Bronchial epithelial cell (primary cell): ENCODE measurements at regions not wholly inside any gene's neighbourhood (a gene's known extent, or its start where the extent isn't known, plus 50 kb on each side); places are given as distances from the start of the nearest gene placed in this dataset.
"Not testable (repeated sequence)": the region's sequence is repeated elsewhere in the genome, so short reads cannot be mapped to it uniquely, and the experiment has no call there.

Experiments used
- DNase-seq: peaks from one replicate; pipeline ENCODE4 v3.0.0-alpha.2; 2010; ENCODE audit warnings: low read depth
- FAIRE-seq: peaks from 2 replicates; lab custom pipeline; 2011; peaks lifted over from hg19 to GRCh38; lab: Jason Lieb, UNC
- H3K27me3 ChIP-seq: 2 replicates; pipeline ENCODE4 v1.5.1; 2011; ENCODE audit warnings: low read length; ENCODE audit not compliant: control insufficient read depth, insufficient read depth
- H3K36me3 ChIP-seq: 2 replicates; pipeline ENCODE4 v1.5.1; 2011; ENCODE audit warnings: low read length; ENCODE audit not compliant: control insufficient read depth, insufficient read depth
- H3K4me3 ChIP-seq: 2 replicates; pipeline ENCODE4 v1.5.1; 2011; ENCODE audit warnings: mild to moderate bottlenecking, low read depth, low read length, control low read depth
- TF ChIP-seq, protein P1 (sequence below): IDR thresholded peaks from 2 replicates; pipeline ENCODE4 v1.5.1; 2011; ENCODE audit warnings: mild to moderate bottlenecking, moderate library complexity, low read length, control low read depth, inconsistent platforms; ENCODE audit not compliant: insufficient read depth, severe bottlenecking

DNA sequence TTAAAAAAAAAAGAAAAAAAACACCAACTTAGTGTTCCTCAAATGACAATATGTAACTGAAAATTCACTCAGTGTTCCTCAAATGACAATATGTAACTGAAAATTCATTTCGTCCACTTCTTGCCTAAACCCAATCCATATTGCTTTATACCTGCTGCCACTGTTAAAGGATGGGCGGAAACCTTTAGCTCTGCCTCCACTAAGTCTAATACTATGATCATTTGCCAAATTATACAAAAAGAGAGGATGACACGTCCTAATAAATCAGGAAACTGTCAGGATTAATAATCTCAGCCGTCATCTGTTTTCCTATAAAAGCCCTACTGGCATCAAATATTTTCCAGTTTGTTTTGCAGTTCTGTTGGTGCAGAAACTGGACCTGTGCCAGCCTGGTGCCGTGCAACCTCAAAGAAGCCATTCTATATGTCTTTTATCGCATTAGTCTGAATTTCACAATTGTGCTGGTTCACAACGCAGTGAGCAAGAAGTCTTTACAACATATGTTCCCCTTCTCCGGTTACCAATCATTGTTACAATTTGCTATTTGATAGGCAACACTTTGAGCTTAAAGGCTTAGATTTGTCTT, 160.4 kb upstream of the KCNH8 start:
- no peak overlapping the region for H3K4me3 ChIP-seq
- FAIRE-seq = no peak
- TF ChIP-seq, protein P1, sequence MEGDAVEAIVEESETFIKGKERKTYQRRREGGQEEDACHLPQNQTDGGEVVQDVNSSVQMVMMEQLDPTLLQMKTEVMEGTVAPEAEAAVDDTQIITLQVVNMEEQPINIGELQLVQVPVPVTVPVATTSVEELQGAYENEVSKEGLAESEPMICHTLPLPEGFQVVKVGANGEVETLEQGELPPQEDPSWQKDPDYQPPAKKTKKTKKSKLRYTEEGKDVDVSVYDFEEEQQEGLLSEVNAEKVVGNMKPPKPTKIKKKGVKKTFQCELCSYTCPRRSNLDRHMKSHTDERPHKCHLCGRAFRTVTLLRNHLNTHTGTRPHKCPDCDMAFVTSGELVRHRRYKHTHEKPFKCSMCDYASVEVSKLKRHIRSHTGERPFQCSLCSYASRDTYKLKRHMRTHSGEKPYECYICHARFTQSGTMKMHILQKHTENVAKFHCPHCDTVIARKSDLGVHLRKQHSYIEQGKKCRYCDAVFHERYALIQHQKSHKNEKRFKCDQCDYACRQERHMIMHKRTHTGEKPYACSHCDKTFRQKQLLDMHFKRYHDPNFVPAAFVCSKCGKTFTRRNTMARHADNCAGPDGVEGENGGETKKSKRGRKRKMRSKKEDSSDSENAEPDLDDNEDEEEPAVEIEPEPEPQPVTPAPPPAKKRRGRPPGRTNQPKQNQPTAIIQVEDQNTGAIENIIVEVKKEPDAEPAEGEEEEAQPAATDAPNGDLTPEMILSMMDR = no peak
- DNase-seq = peak; percentile 4
- no peaks in the 10 kb centered on the region for H3K27me3 ChIP-seq
- no peaks in the 10 kb centered on the region for H3K36me3 ChIP-seq

DNA sequence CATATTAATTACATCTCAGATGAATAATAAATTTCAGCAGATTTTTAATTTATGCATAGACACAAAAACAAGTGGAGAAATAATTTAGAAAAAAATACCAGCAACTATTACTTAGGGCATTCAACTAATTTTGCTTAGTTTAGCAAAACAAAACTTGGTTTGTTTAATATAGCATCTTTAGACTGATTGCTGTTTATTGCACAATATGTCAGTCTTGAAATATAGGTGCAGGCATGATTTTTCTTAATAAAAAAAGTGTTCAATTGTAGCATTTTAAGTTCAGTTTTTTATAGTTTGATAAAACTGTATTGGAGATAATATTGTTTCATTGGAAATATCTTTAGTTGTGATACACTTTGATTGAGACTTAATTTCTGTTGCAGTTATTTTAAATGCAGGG, 161.2 kb upstream of the KCNH8 start:
- FAIRE-seq (no peak), DNase-seq (no peak)
- TF ChIP-seq, protein P1 = no peak
- Histone ChIP-seq H3K4me3 (no peak overlapping the region), H3K27me3 (no peaks in the 10 kb centered on the region), H3K36me3 (no peaks in the 10 kb centered on the region)

GRCh38 chr3:18982920-18983319, 165.4 kb upstream of the KCNH8 start:
- Histone ChIP-seq H3K27me3 (no peaks in the 10 kb centered on the region), H3K4me3 (no peak overlapping the region), H3K36me3 (no peaks in the 10 kb centered on the region)
- no peak for DNase-seq
- FAIRE-seq = no peak
- TF ChIP-seq, protein P1 = no peak

- not testable (repeated sequence) for H3K27me3 ChIP-seq, H3K4me3 ChIP-seq, FAIRE-seq, DNase-seq, H3K36me3 ChIP-seq
Observed at GRCh38 chr3:18976102-18976501, 172.2 kb upstream of the KCNH8 start.

DNA sequence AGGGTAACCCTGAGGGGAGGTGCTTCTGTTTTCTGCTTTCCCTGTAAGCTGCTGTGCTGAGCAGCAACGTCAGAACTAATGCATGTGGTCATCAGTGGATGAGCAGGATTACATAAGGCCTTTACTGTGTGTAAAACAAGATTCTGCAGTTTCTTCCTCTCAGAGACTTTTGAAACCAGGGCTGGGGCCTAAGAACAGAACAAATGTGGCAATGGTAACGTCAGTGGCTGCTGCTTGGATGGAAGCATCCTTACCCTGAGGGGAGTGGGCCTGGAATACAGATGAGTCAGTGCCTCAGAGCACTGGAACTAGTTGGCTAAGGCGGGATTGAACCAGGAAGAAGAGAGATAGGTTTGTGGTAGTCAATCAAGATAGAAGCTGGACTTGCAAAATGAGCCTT, 180.2 kb upstream of the KCNH8 start:
- Histone ChIP-seq H3K27me3 (no peaks in the 10 kb centered on the region), H3K36me3 (no peaks in the 10 kb centered on the region), H3K4me3 (no peak overlapping the region)
- TF ChIP-seq, protein P1 = no peak
- DNase-seq (peak; percentile 9), FAIRE-seq (no peak)

GRCh38 chr3:18965781-18966180, 182.5 kb upstream of the KCNH8 start:
- no peak overlapping the region for H3K4me3 ChIP-seq
- DNase-seq (no peak), FAIRE-seq (no peak)
- TF ChIP-seq, protein P1 = no peak
- H3K36me3 ChIP-seq = no peaks in the 10 kb centered on the region
- H3K27me3 ChIP-seq = no peaks in the 10 kb centered on the region
